ENCODE measurements at regions not wholly inside any gene's neighbourhood (a gene's known extent, or its start where the extent isn't known, plus 50 kb on each side); places are given as distances from the start of the nearest gene placed in this dataset.

DNA sequence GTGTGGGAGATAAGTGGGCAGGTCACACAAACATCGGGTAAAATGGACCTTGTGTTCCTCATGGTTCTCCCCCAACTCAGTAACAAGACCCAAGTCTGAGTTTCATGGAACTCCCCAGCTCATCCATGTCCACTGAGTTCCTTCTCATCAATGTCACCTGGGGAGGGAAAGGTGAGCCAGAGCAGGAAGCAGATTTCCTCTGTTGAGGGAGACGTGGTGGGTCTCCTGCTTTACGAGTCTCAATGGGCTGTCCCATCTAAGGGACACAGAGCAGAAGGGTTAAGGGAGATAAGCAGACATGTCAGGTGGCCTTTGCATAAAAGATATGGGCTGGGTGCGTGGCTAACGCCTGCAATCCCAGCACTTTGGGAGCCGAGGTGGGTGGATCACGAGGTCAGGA lies 56.5 kb upstream of the SORCS3 start:
- Histone ChIP-seq H3K4ac (replicated peaks; ENCODE audit: insufficient read length, low read depth, low read length) (no peak overlapping the region), H3K27me3 (replicated peaks in 1 of 4; ENCODE audit: control insufficient read depth in 3 of 4, extremely low read depth in 1 of 4, insufficient read depth in 3 of 4, low read length in 3 of 4) (no peaks in the 10 kb centered on the region; a peak in 1 of 7 replicates), H2AK5ac (ENCODE audit: low read depth, low read length) (no peak overlapping the region), H2BK120ac (replicated peaks; ENCODE audit: low read depth, low read length) (no peak overlapping the region), H4K5ac (ENCODE audit: insufficient read length, low read depth, low read length) (no peak overlapping the region), H3K79me2 (ENCODE audit: control insufficient read depth in 1 of 2, insufficient read depth in 2 of 2, low read length in 2 of 2) (no peaks in the 10 kb centered on the region), H3K27ac (ENCODE audit: low read depth, low read length) (no peak overlapping the region), H3K9me3 (ENCODE audit: insufficient read depth in 2 of 2, low read depth in 1 of 2, low read length in 1 of 2) (no peaks in the 10 kb centered on the region), H3K23me2 (ENCODE audit: low read depth, low read length) (no peaks in the 10 kb centered on the region), H3K4me2 (ENCODE audit: insufficient read depth in 1 of 2, low read depth in 2 of 2, low read length in 2 of 2) (no peak overlapping the region), H3K36me3 (ENCODE audit: control insufficient read depth in 2 of 4, insufficient read depth in 4 of 4, low read length in 3 of 4) (no peaks in the 10 kb centered on the region), H4K8ac (ENCODE audit: extremely low read depth, insufficient read depth, low read length) (no peak overlapping the region), H4K91ac (replicated peaks; ENCODE audit: insufficient read length, low read length) (no peak overlapping the region), H3K18ac (ENCODE audit: extremely low read depth, low read length) (no peak overlapping the region), H3K14ac (ENCODE audit: insufficient read length) (no peak overlapping the region), H2BK15ac (ENCODE audit: low read length) (no peak overlapping the region), H3K56ac (replicated peaks; ENCODE audit: insufficient read length, low read depth, low read length) (no peak overlapping the region), H2BK12ac (ENCODE audit: low read depth, low read length) (no peak overlapping the region), H3K9ac (replicated peaks in 1 of 4; ENCODE audit: extremely low read depth in 1 of 4, low read depth in 3 of 4, low read length in 3 of 4) (no peak overlapping the region), H4K20me1 (replicated peaks in 1 of 2; ENCODE audit: control insufficient read depth in 1 of 2, insufficient read depth in 2 of 2, low read length in 2 of 2) (no peaks in the 10 kb centered on the region), H2BK20ac (ENCODE audit: low read length) (no peak overlapping the region), H3K4me1 (replicated peaks in 1 of 4; ENCODE audit: control insufficient read depth in 3 of 4, insufficient read depth in 4 of 4, low read length in 3 of 4) (no peaks in the 10 kb centered on the region), H3K4me3 (ENCODE audit: extremely low read depth in 1 of 4, insufficient read depth in 2 of 4, low read depth in 3 of 4, low read length in 4 of 4) (no peak overlapping the region), H2AFZ (ENCODE audit: low read length) (no peak overlapping the region), H3K23ac (ENCODE audit: insufficient read length) (no peak overlapping the region), H2BK5ac (ENCODE audit: low read depth, low read length) (no peak overlapping the region), H3K79me1 (ENCODE audit: low read depth, low read length) (no peaks in the 10 kb centered on the region)
- CTCF ChIA-PET (ENCODE audit: partially characterized antibody): interaction anchor here (0.6 to 8.6 kb wide), 4 partner anchors 24 to 35 kb away, joined by 3 to 101 read pairs (median 41); no protein-coding TSS in a partner anchor
- FAIRE-seq (no peak), DNase-seq (ENCODE audit: low read depth in 1 of 2, low spot score in 2 of 2) (no peak)
- POLR2A ChIA-PET (ENCODE audit: partially characterized antibody): no interaction called here
- 89% methylated on average over 7 of the region's 7 CpGs; no CpG with 5 or more reads in 1 of the 2 experiments for WGBS, 2 experiments (ENCODE audit: extremely low coverage in 1 of 2, insufficient coverage in 1 of 2, insufficient read length in 1 of 2, insufficient replicate concordance in 2 of 2, low coverage in 1 of 2, low lambda C conversion rate in 2 of 2, missing lambda C conversion rate in 1 of 2)
- no peak for TF ChIP-seq NRF1 (IDR thresholded peaks at IDR 0.05; ENCODE audit: low read depth, low read length)
- TF ChIP-seq CTBP2 (IDR thresholded peaks at IDR 0.05; ENCODE audit: borderline replicate concordance, insufficient read depth, insufficient read length, low read length): no peak
- no peak for TF ChIP-seq TCF12 (IDR thresholded peaks at IDR 0.05; ENCODE audit: low read depth, low read length)
- no peak for TF ChIP-seq MAFK (IDR thresholded peaks at IDR 0.05; ENCODE audit: low read depth, low read length)
- no peak for TF ChIP-seq SP1 (IDR thresholded peaks at IDR 0.05; ENCODE audit: low read depth, low read length)
- TF ChIP-seq RAD21 (IDR thresholded peaks at IDR 0.05 in 1 of 2, conservative IDR thresholded peaks at IDR 0.05 in 1 of 2; ENCODE audit: low read depth in 2 of 2, low read length in 2 of 2): no peak
- no peak for TF ChIP-seq CEBPB (IDR thresholded peaks at IDR 0.05; ENCODE audit: low read depth, low read length)
- no peak for TF ChIP-seq JUND (IDR thresholded peaks at IDR 0.05; ENCODE audit: low read length)
- no peak for TF ChIP-seq NANOG (IDR thresholded peaks at IDR 0.05; ENCODE audit: insufficient read depth, low read depth, low read length, poor library complexity, severe bottlenecking)
- no peak for TF ChIP-seq GTF2F1 (IDR thresholded peaks at IDR 0.05; ENCODE audit: borderline replicate concordance, low read depth, low read length)
- no peak for TF ChIP-seq HDAC6 (IDR thresholded peaks at IDR 0.05; ENCODE audit: low read depth, low read length)
- TF ChIP-seq, protein P1, sequence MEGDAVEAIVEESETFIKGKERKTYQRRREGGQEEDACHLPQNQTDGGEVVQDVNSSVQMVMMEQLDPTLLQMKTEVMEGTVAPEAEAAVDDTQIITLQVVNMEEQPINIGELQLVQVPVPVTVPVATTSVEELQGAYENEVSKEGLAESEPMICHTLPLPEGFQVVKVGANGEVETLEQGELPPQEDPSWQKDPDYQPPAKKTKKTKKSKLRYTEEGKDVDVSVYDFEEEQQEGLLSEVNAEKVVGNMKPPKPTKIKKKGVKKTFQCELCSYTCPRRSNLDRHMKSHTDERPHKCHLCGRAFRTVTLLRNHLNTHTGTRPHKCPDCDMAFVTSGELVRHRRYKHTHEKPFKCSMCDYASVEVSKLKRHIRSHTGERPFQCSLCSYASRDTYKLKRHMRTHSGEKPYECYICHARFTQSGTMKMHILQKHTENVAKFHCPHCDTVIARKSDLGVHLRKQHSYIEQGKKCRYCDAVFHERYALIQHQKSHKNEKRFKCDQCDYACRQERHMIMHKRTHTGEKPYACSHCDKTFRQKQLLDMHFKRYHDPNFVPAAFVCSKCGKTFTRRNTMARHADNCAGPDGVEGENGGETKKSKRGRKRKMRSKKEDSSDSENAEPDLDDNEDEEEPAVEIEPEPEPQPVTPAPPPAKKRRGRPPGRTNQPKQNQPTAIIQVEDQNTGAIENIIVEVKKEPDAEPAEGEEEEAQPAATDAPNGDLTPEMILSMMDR (IDR thresholded peaks at IDR 0.05; ENCODE audit: control extremely low read depth in 1 of 3, insufficient read depth in 1 of 3, low read depth in 1 of 3, low read length in 3 of 3): no peak
